ENCODE measurements at regions not wholly inside any gene's neighbourhood (a gene's known extent, or its start where the extent isn't known, plus 50 kb on each side); places are given as distances from the start of the nearest gene placed in this dataset.

DNA sequence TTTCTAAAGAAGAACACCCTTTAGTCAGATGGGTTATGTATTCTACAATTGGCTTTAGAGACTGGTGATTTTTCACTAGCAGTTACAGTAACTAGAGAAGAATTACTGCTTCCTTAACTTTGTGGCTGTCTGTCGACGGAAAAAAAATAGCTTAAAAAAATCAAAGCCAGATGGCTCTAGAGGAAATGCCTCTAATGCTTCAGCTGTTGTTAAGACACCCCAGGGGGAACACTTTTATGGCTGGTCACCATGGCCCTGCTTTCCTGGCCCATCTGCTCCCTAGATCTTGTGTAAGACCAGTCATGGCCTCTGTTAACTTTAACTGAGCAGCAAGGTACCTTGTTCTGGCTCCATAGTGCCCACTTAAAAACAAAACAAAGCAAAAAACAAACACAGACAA lies 198.6 kb upstream of the PLSCR5 start:
- H3K36me3 ChIP-seq (ENCODE audit: control insufficient read depth, low read length): no peaks in the 10 kb centered on the region
- H3K4me3 ChIP-seq (ENCODE audit: low read length): no peak overlapping the region
- H3K4me2 ChIP-seq (ENCODE audit: low read length): no peak overlapping the region
- H3F3A ChIP-seq (ENCODE audit: control insufficient read depth, insufficient read depth): no peaks in the 10 kb centered on the region
- H3K27me3 ChIP-seq (ENCODE audit: control insufficient read depth, low read length): no peaks in the 10 kb centered on the region
- H3K9me3 ChIP-seq (ENCODE audit: control insufficient read depth, insufficient read depth, low read length): no peaks in the 10 kb centered on the region
- no peaks in the 10 kb centered on the region for H4K20me1 ChIP-seq (ENCODE audit: control insufficient read depth, insufficient read depth, low read depth, low read length)
- no peak for TF ChIP-seq CTCF (IDR thresholded peaks at IDR 0.05; ENCODE audit: low read depth, low read length, poor library complexity, severe bottlenecking)
- no peak for TF ChIP-seq EZH2phosphoT487 (IDR thresholded peaks at IDR 0.05; ENCODE audit: borderline replicate concordance, low read length)
- no peaks in the 10 kb centered on the region for H3K4me1 ChIP-seq (ENCODE audit: control insufficient read depth, low read length)
- H3K27ac ChIP-seq (ENCODE audit: low read depth, low read length): no peak overlapping the region
- no peaks in the 10 kb centered on the region for H3K9me2 ChIP-seq (replicated peaks; ENCODE audit: control insufficient read depth, low read length)
- H3K79me2 ChIP-seq (ENCODE audit: control insufficient read depth, low read length): no peaks in the 10 kb centered on the region

GRCh38 chr3:146801492-146801891 lies 196.3 kb upstream of the PLSCR5 start:
- H3K79me2 ChIP-seq (ENCODE audit: control insufficient read depth, low read length): no peaks in the 10 kb centered on the region
- TF ChIP-seq CTCF (IDR thresholded peaks at IDR 0.05; ENCODE audit: low read depth, low read length, poor library complexity, severe bottlenecking) (no peak), EZH2phosphoT487 (IDR thresholded peaks at IDR 0.05; ENCODE audit: borderline replicate concordance, low read length) (no peak)
- no peak overlapping the region for H3K4me2 ChIP-seq (ENCODE audit: low read length)
- no peaks in the 10 kb centered on the region for H3K4me1 ChIP-seq (ENCODE audit: control insufficient read depth, low read length)
- H4K20me1 ChIP-seq (ENCODE audit: control insufficient read depth, insufficient read depth, low read depth, low read length): no peaks in the 10 kb centered on the region
- no peaks in the 10 kb centered on the region for H3K27me3 ChIP-seq (ENCODE audit: control insufficient read depth, low read length)
- no peaks in the 10 kb centered on the region for H3F3A ChIP-seq (ENCODE audit: control insufficient read depth, insufficient read depth)
- H3K9me2 ChIP-seq (replicated peaks; ENCODE audit: control insufficient read depth, low read length): no peaks in the 10 kb centered on the region
- no peak overlapping the region for H3K4me3 ChIP-seq (ENCODE audit: low read length)
- H3K36me3 ChIP-seq (ENCODE audit: control insufficient read depth, low read length): no peaks in the 10 kb centered on the region
- H3K9me3 ChIP-seq (ENCODE audit: control insufficient read depth, insufficient read depth, low read length): no peaks in the 10 kb centered on the region
- H3K27ac ChIP-seq (ENCODE audit: low read depth, low read length): no peak overlapping the region

GRCh38 chr3:146800484-146800883 lies 195.3 kb upstream of the PLSCR5 start:
- H3K9me2 ChIP-seq (replicated peaks; ENCODE audit: control insufficient read depth, low read length): no peaks in the 10 kb centered on the region
- no peaks in the 10 kb centered on the region for H3K36me3 ChIP-seq (ENCODE audit: control insufficient read depth, low read length)
- no peaks in the 10 kb centered on the region for H4K20me1 ChIP-seq (ENCODE audit: control insufficient read depth, insufficient read depth, low read depth, low read length)
- no peaks in the 10 kb centered on the region for H3K79me2 ChIP-seq (ENCODE audit: control insufficient read depth, low read length)
- no peak overlapping the region for H3K4me3 ChIP-seq (ENCODE audit: low read length)
- no peak overlapping the region for H3K27ac ChIP-seq (ENCODE audit: low read depth, low read length)
- no peaks in the 10 kb centered on the region for H3K4me1 ChIP-seq (ENCODE audit: control insufficient read depth, low read length)
- H3K9me3 ChIP-seq (ENCODE audit: control insufficient read depth, insufficient read depth, low read length): no peaks in the 10 kb centered on the region
- TF ChIP-seq EZH2phosphoT487 (IDR thresholded peaks at IDR 0.05; ENCODE audit: borderline replicate concordance, low read length): no peak
- H3F3A ChIP-seq (ENCODE audit: control insufficient read depth, insufficient read depth): no peaks in the 10 kb centered on the region
- H3K4me2 ChIP-seq (ENCODE audit: low read length): no peak overlapping the region
- H3K27me3 ChIP-seq (ENCODE audit: control insufficient read depth, low read length): no peaks in the 10 kb centered on the region

GRCh38 chr3:146796078-146796477 lies 190.9 kb upstream of the PLSCR5 start:
- Histone ChIP-seq H3K9me3 (ENCODE audit: control insufficient read depth, insufficient read depth, low read length) (no peaks in the 10 kb centered on the region), H3F3A (ENCODE audit: control insufficient read depth, insufficient read depth) (no peaks in the 10 kb centered on the region), H3K9me2 (replicated peaks; ENCODE audit: control insufficient read depth, low read length) (no peaks in the 10 kb centered on the region), H4K20me1 (ENCODE audit: control insufficient read depth, insufficient read depth, low read depth, low read length) (no peaks in the 10 kb centered on the region), H3K4me2 (ENCODE audit: low read length) (no peak overlapping the region), H3K27me3 (ENCODE audit: control insufficient read depth, low read length) (no peaks in the 10 kb centered on the region), H3K4me1 (ENCODE audit: control insufficient read depth, low read length) (no peaks in the 10 kb centered on the region), H3K27ac (ENCODE audit: low read depth, low read length) (no peak overlapping the region), H3K4me3 (ENCODE audit: low read length) (no peak overlapping the region), H3K36me3 (ENCODE audit: control insufficient read depth, low read length) (no peaks in the 10 kb centered on the region), H3K79me2 (ENCODE audit: control insufficient read depth, low read length) (no peaks in the 10 kb centered on the region)
- no peak for TF ChIP-seq CTCF (IDR thresholded peaks at IDR 0.05; ENCODE audit: low read depth, low read length, poor library complexity, severe bottlenecking)
- TF ChIP-seq EZH2phosphoT487 (IDR thresholded peaks at IDR 0.05; ENCODE audit: borderline replicate concordance, low read length): no peak

Data from DOHH2 (cell line).